IPS-18a (cell line): ENCODE measurements at regions not wholly inside any gene's neighbourhood (a gene's known extent, or its start where the extent isn't known, plus 50 kb on each side); places are given as distances from the start of the nearest gene placed in this dataset.

Source experiments
- H3K27ac ChIP-seq: one replicate; pipeline ENCODE4 v1.5.1; 2013; ENCODE audit warnings: low read length
- H3K27me3 ChIP-seq: one replicate; pipeline ENCODE4 v1.6.1; 2013; ENCODE audit warnings: mild to moderate bottlenecking, low read length; ENCODE audit not compliant: control insufficient read depth, insufficient read depth
- H3K36me3 ChIP-seq: one replicate; pipeline ENCODE4 v1.6.1; 2013; ENCODE audit warnings: low read depth, low read length; ENCODE audit not compliant: control insufficient read depth
- H3K4me1 ChIP-seq: one replicate; pipeline ENCODE4 v1.6.1; 2013; ENCODE audit warnings: low read depth, low read length; ENCODE audit not compliant: control insufficient read depth
- H3K4me3 ChIP-seq: one replicate; pipeline ENCODE4 v1.5.1; 2013; ENCODE audit warnings: low read length
- H3K9ac ChIP-seq: one replicate; pipeline ENCODE4 v1.6.1; 2013; ENCODE audit warnings: mild to moderate bottlenecking, low read length, moderate library complexity
- H3K9me3 ChIP-seq: one replicate; pipeline ENCODE4 v1.6.1; 2013; ENCODE audit warnings: low read depth, low read length; ENCODE audit not compliant: control insufficient read depth

- peaks cover 46% of the 10 kb centered on the region for H3K27me3 ChIP-seq
- no peaks in the 10 kb centered on the region for H3K9me3 ChIP-seq
- H3K4me1 ChIP-seq = peaks cover 13% of the 10 kb centered on the region
- H3K27ac ChIP-seq = no peak overlapping the region
- no peak overlapping the region for H3K4me3 ChIP-seq
- no peak overlapping the region for H3K9ac ChIP-seq
- H3K36me3 ChIP-seq = no peaks in the 10 kb centered on the region
Observed at GRCh38 chr17:77693776-77694175, 264.7 kb upstream of the TNRC6C start.

- Histone ChIP-seq H3K9ac (no peak overlapping the region), H3K27ac (no peak overlapping the region), H3K27me3 (peaks cover 46% of the 10 kb centered on the region), H3K36me3 (no peaks in the 10 kb centered on the region), H3K4me3 (no peak overlapping the region), H3K4me1 (peaks cover 13% of the 10 kb centered on the region), H3K9me3 (no peaks in the 10 kb centered on the region)
Observed at GRCh38 chr17:77694391-77695363, 263.8 kb upstream of the TNRC6C start.

GRCh38 chr17:77695386-77695785, 263.1 kb upstream of the TNRC6C start:
- Histone ChIP-seq H3K9me3 (no peaks in the 10 kb centered on the region), H3K9ac (no peak overlapping the region), H3K36me3 (no peaks in the 10 kb centered on the region), H3K4me1 (peaks cover 13% of the 10 kb centered on the region), H3K27ac (no peak overlapping the region), H3K4me3 (peak overlapping the region; percentile 53), H3K27me3 (peaks cover 46% of the 10 kb centered on the region)

GRCh38 chr17:77696151-77696720, 262.3 kb upstream of the TNRC6C start:
- peak overlapping the region; percentile 53 for H3K4me3 ChIP-seq

GRCh38 chr17:77696721-77697460, 261.6 kb upstream of the TNRC6C start:
- peaks cover 46% of the 10 kb centered on the region for H3K27me3 ChIP-seq
- H3K9ac ChIP-seq = peak overlapping the region; percentile 51
- no peaks in the 10 kb centered on the region for H3K36me3 ChIP-seq
- no peak overlapping the region for H3K27ac ChIP-seq
- H3K4me3 ChIP-seq = peak overlapping the region; percentile 53
- peaks cover 13% of the 10 kb centered on the region for H3K4me1 ChIP-seq
- no peaks in the 10 kb centered on the region for H3K9me3 ChIP-seq

More at GRCh38 chr17:77696151-77696720, 262.3 kb upstream of the TNRC6C start:
- no peaks in the 10 kb centered on the region for H3K36me3 ChIP-seq
- peaks cover 13% of the 10 kb centered on the region for H3K4me1 ChIP-seq
- H3K9me3 ChIP-seq = no peaks in the 10 kb centered on the region
- H3K27me3 ChIP-seq = peaks cover 46% of the 10 kb centered on the region
- peak overlapping the region; percentile 51 for H3K9ac ChIP-seq
- no peak overlapping the region for H3K27ac ChIP-seq

GRCh38 chr17:77697480-77698400, 260.8 kb upstream of the TNRC6C start:
- Histone ChIP-seq H3K9me3 (no peaks in the 10 kb centered on the region), H3K4me1 (peaks cover 13% of the 10 kb centered on the region), H3K27me3 (peaks cover 46% of the 10 kb centered on the region), H3K36me3 (no peaks in the 10 kb centered on the region), H3K9ac (no peak overlapping the region), H3K4me3 (no peak overlapping the region), H3K27ac (no peak overlapping the region)

GRCh38 chr17:77698903-77699623, 259.4 kb upstream of the TNRC6C start:
- no peak overlapping the region for H3K27ac ChIP-seq

GRCh38 chr17:77700165-77700881, 258.2 kb upstream of the TNRC6C start:
- no peak overlapping the region for H3K4me3 ChIP-seq
- H3K9me3 ChIP-seq = peaks cover 7% of the 10 kb centered on the region
- H3K27ac ChIP-seq = no peak overlapping the region
- H3K4me1 ChIP-seq = peaks cover 13% of the 10 kb centered on the region
- H3K36me3 ChIP-seq = no peaks in the 10 kb centered on the region
- H3K9ac ChIP-seq = no peak overlapping the region
- peaks cover 31% of the 10 kb centered on the region for H3K27me3 ChIP-seq

More at GRCh38 chr17:77698903-77699623, 259.4 kb upstream of the TNRC6C start:
- no peak overlapping the region for H3K4me3 ChIP-seq
- no peaks in the 10 kb centered on the region for H3K36me3 ChIP-seq
- H3K9ac ChIP-seq = no peak overlapping the region
- no peaks in the 10 kb centered on the region for H3K9me3 ChIP-seq
- peaks cover 13% of the 10 kb centered on the region for H3K4me1 ChIP-seq
- peaks cover 44% of the 10 kb centered on the region for H3K27me3 ChIP-seq

GRCh38 chr17:77701996-77702395, 256.5 kb upstream of the TNRC6C start:
- H3K36me3 ChIP-seq = no peaks in the 10 kb centered on the region
- H3K27ac ChIP-seq = no peak overlapping the region
- H3K27me3 ChIP-seq = peaks cover 17% of the 10 kb centered on the region
- peaks cover 9% of the 10 kb centered on the region for H3K9me3 ChIP-seq
- H3K4me1 ChIP-seq = peaks cover 5% of the 10 kb centered on the region
- H3K9ac ChIP-seq = no peak overlapping the region
- H3K4me3 ChIP-seq = no peak overlapping the region
